Mammary epithelial cell (primary cell): ENCODE measurements at regions not wholly inside any gene's neighbourhood (a gene's known extent, or its start where the extent isn't known, plus 50 kb on each side); places are given as distances from the start of the nearest gene placed in this dataset.

Experiments used
- EZH2 ChIP-seq: IDR thresholded peaks from 2 replicates; pipeline ENCODE4 v1.6.1; 2012; ENCODE audit warnings: low read length, inconsistent platforms, borderline replicate concordance
- TF ChIP-seq, protein P1 (sequence below), 2 donors: IDR thresholded peaks in 1 of 2; conservative IDR thresholded peaks in 1 of 2; 2 replicates each; pipeline ENCODE4 v1.5.1; 2011 to 2012; ENCODE audit warnings: inconsistent platforms in 2 of 2, low read length in 2 of 2, mild to moderate bottlenecking in 2 of 2, control low read depth in 1 of 2, low read depth in 1 of 2; ENCODE audit not compliant: insufficient read depth in 1 of 2; ENCODE audit errors: extremely low read depth in 1 of 2

DNA sequence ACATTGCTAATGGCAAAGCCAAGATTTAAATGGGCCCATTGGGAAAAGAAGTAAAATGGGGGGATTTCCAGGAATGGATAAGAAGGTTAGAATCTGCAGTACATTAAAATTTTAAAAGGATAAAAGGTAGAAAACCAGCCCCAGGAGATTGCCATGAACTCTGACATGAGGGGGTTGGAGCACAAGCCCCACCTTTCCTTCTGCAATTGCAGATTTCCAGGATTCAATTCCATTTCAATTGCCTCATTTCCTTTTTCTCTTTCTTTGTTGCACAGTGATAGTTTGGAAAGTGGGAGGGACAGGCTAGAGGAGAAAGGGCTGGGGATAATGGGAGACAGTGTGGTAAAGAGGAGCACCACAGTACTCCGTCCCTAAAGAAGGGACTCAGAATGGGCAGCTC is 238.5 kb upstream of the RAB4A start:
- TF ChIP-seq, protein P1, sequence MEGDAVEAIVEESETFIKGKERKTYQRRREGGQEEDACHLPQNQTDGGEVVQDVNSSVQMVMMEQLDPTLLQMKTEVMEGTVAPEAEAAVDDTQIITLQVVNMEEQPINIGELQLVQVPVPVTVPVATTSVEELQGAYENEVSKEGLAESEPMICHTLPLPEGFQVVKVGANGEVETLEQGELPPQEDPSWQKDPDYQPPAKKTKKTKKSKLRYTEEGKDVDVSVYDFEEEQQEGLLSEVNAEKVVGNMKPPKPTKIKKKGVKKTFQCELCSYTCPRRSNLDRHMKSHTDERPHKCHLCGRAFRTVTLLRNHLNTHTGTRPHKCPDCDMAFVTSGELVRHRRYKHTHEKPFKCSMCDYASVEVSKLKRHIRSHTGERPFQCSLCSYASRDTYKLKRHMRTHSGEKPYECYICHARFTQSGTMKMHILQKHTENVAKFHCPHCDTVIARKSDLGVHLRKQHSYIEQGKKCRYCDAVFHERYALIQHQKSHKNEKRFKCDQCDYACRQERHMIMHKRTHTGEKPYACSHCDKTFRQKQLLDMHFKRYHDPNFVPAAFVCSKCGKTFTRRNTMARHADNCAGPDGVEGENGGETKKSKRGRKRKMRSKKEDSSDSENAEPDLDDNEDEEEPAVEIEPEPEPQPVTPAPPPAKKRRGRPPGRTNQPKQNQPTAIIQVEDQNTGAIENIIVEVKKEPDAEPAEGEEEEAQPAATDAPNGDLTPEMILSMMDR (conservative IDR thresholded peaks at IDR 0.05 in 1 of 2, IDR thresholded peaks at IDR 0.05 in 1 of 2; ENCODE audit: extremely low read depth in 1 of 2, insufficient read depth in 1 of 2, low read depth in 1 of 2, low read length in 2 of 2), result no peak
- no peak for TF ChIP-seq EZH2
